Dedifferentiated amniotic fluid mesenchymal stem cell (primary cell): ENCODE measurements at regions not wholly inside any gene's neighbourhood (a gene's known extent, or its start where the extent isn't known, plus 50 kb on each side); places are given as distances from the start of the nearest gene placed in this dataset.

Experiments
- DNase-seq: peaks from one replicate; pipeline ENCODE4 v3.0.0-alpha.2; 2016; ENCODE audit errors: extremely low spot score

- no peak for DNase-seq
Measured at GRCh38 chr6:9532621-9533557, 882.0 kb downstream of the TFAP2A start.

- DNase-seq: no peak
Measured at GRCh38 chr6:9527679-9528286, 887.1 kb downstream of the TFAP2A start.

DNA sequence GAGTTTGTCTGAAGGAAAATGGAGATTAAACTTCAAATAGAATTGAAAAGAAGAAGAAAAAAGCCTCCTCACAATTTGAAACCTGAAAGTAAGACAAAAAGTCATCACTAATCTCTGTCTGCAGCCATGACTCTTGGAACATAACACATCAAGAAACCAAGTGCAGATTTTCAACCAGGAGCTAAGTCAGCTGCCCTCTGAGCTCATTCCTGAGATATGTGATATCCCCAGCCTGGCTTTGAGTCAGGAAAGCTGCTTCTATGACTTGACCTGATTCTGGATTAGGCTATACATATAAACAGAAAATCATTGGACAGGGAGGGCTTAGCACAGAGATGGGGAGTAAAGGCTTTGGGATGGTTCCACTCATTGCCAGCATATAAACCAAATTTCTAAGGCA, 891.4 kb downstream of the TFAP2A start:
- DNase-seq: peak; percentile 81

- DNase-seq: no peak
Measured at GRCh38 chr6:9522101-9522500, 892.8 kb downstream of the TFAP2A start.

DNA sequence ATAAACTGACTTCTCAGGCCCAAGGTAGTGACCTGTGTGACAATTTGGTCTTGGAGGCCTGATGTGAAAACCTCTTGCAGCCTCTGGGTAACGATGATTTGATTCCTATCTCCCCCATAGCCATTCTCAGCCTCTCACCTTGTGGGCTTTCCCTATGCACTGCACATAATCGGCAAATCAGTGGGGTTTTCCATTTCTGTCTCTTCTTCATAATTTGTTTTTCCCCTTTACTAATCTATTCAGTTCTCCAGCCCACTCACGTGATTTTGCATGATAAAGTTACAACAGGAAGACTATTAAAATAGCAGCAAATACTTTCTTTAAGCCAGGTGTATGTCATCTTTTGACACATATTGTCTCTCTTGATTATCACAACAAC, 893.7 kb downstream of the TFAP2A start:
- DNase-seq: no peak

GRCh38 chr6:9520417-9521151, 894.3 kb downstream of the TFAP2A start:
- DNase-seq: peak; percentile 34

GRCh38 chr6:9518431-9518830, 896.4 kb downstream of the TFAP2A start:
- no peak for DNase-seq

DNA sequence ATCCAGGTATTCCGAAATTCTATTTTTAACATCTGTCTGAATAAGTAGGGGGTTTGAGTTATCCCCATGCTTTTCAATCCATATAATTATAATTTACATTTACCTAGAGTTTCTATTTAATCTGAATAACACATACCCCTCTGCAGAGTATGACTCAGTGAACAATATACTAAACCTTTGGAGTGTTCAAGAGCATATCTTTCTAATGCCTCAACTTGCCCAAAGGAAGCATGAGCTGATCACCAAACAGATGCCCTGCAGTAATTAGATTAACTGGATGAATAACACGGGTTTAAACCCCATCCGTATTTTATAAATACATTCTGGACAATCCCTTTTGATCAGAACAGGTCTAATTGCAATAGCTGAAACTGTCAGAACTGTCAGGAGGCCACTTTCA, 897.1 kb downstream of the TFAP2A start:
- DNase-seq: no peak

GRCh38 chr6:9515633-9516606, 899.0 kb downstream of the TFAP2A start:
- peak; percentile 39 for DNase-seq

GRCh38 chr6:9514146-9514545, 900.7 kb downstream of the TFAP2A start:
- no peak for DNase-seq

DNA sequence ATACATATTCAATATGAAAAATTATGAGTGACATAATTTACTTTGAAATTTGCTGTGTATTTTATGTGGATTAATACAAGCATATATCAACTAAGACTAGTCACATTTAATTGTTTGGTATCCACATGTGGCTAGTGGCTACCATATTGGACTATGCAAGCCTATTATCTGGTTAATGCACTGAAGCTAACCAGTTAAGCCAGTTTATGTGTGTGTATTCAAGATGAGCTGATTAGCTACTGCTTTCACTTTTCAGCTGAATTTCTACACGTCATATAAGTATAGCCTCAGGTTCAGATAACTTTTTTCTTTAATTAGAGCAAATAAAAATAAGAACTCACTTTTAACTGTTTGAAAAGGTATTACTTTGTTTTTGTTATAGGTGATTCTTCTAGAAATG, 903.7 kb downstream of the TFAP2A start:
- no peak for DNase-seq

- DNase-seq: no peak
Measured at GRCh38 chr6:9507136-9507895, 907.6 kb downstream of the TFAP2A start.

GRCh38 chr6:9504191-9504590, 910.7 kb downstream of the TFAP2A start:
- no peak for DNase-seq

DNA sequence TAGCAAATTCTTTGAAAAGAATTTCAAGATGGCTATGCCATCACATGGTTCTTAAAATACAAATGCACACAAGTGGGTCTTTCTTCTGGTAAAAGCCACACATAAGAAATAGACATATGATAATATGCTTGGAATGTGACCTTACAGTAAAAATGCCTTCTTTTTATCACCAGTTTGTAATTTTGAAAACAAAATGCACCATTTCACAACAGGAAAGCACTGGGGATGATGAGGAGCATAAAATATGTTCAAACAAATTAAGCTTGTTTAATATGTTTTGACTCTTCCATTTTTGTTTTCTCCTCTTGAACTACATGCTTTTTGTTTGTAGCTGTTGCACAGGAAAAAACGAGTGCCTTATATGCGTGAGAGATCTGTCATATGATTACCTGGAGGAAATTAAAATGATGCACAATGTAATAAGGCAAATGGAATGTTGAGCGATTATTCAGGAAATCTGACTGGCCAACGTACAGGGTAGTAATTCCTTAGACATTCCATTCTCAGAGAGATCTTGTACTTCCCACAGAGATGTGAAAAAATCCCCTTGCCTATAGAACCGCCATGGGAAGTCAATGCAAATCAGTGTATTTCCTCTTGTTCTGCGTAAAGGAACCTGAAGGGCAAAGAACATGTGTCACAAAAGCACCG, 911.6 kb downstream of the TFAP2A start:
- peak; percentile 55 for DNase-seq

- DNase-seq: peak; percentile 26
Measured at GRCh38 chr6:9499709-9500108, 915.2 kb downstream of the TFAP2A start.

GRCh38 chr6:9496837-9497236, 918.0 kb downstream of the TFAP2A start:
- no peak for DNase-seq

DNA sequence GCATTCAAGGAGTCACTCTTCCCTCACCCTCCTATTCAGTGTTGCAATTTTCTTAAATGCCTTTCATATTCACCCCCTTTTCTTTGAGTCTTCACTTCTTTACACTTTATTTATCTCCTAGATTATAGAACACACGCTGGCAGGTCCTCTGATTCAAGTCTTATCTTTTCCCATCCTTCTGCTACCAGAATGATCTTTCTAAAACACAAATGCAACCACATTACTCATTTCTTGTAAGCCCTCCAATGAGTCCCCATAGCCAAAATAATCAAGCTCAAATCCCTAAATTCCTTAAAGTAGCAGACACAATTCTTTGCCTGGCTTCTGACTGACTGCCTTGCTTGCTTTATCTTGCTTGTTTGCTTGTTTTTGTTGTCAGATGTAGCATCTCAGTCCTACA, 920.0 kb downstream of the TFAP2A start:
- DNase-seq: no peak

DNA sequence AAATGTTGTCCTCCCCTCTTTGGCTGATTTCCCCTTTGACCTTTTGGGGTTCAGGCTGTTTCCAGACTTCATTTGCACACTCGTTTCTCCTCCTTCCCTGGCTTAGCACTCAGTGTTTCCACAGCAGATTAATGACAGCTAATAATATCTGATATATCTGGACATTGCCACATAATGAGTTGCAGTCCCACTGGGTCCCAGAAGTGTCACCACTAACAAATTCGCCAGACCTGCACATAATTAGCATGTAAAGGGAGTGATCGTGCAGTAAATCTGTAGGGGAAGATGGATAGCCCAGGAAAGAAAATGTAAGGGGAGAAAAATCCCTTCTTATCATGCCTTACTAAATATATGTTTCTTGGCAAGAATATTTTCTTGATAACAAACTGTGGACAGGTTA, 922.1 kb downstream of the TFAP2A start:
- DNase-seq: no peak

GRCh38 chr6:9487128-9487527, 927.7 kb downstream of the TFAP2A start:
- DNase-seq: no peak

- no peak for DNase-seq
Measured at GRCh38 chr6:9485992-9486391, 928.9 kb downstream of the TFAP2A start.
